ENCODE measurements at regions not wholly inside any gene's neighbourhood (a gene's known extent, or its start where the extent isn't known, plus 50 kb on each side); places are given as distances from the start of the nearest gene placed in this dataset.

DNA sequence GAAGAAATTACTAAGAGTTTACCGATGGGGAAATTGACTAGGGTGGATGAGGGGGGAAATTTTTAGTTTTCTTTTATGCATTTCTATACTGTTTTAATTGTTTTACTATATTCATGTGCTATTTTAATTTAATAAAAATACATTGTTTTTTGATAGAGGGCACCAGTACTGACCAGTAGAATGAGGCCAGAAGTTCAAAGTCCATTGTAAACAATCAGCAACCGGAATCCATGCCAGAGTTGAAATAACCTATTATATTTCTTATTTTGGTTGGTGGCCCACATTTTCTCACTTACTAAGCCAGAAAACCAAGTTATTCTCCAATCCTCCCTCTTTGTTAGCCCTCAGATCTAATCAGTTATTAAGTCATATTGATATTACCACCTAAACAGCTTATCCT lies 595.9 kb downstream of the SMARCA1 start:
- H2AFZ ChIP-seq (ENCODE audit: low read length) = no peak overlapping the region
- H3K9ac ChIP-seq (ENCODE audit: low read length) = no peak overlapping the region
- ATAC-seq (no peak), DNase-seq (no peak)
- intact Hi-C loops (cut with micrococcal nuclease) = no loop called here
- CTCF ChIA-PET = no interaction called here
- no peaks in the 10 kb centered on the region for H3K27me3 ChIP-seq (ENCODE audit: low read length)
- no peaks in the 10 kb centered on the region for H3K36me3 ChIP-seq (ENCODE audit: low read depth, low read length)
- H3K4me1 ChIP-seq (ENCODE audit: insufficient read depth, low read length) = no peaks in the 10 kb centered on the region
- no peak overlapping the region for H3K27ac ChIP-seq (ENCODE audit: low read length)
- no peaks in the 10 kb centered on the region for H3K9me2 ChIP-seq (replicated peaks; ENCODE audit: low read length)
- no TSS peak for BruUV-seq (replicated peaks)
- H4K20me1 ChIP-seq (ENCODE audit: low read length) = no peaks in the 10 kb centered on the region
- no peak overlapping the region for H3K4me3 ChIP-seq (ENCODE audit: low read length)
- POLR2A ChIA-PET (ENCODE audit: unreplicated experiment) = no interaction called here
- H3K9me3 ChIP-seq (ENCODE audit: low read length) = no peaks in the 10 kb centered on the region
- no peaks in the 10 kb centered on the region for H3K79me2 ChIP-seq (ENCODE audit: low read length)
- H3F3A ChIP-seq (ENCODE audit: low read length, unreplicated experiment) = no peaks in the 10 kb centered on the region
- H3K4me2 ChIP-seq (ENCODE audit: low read length) = no peak overlapping the region
- no peak for TF ChIP-seq EZH2 (IDR thresholded peaks at IDR 0.05; ENCODE audit: low read length, unreplicated experiment)
- TF ChIP-seq, protein P1, sequence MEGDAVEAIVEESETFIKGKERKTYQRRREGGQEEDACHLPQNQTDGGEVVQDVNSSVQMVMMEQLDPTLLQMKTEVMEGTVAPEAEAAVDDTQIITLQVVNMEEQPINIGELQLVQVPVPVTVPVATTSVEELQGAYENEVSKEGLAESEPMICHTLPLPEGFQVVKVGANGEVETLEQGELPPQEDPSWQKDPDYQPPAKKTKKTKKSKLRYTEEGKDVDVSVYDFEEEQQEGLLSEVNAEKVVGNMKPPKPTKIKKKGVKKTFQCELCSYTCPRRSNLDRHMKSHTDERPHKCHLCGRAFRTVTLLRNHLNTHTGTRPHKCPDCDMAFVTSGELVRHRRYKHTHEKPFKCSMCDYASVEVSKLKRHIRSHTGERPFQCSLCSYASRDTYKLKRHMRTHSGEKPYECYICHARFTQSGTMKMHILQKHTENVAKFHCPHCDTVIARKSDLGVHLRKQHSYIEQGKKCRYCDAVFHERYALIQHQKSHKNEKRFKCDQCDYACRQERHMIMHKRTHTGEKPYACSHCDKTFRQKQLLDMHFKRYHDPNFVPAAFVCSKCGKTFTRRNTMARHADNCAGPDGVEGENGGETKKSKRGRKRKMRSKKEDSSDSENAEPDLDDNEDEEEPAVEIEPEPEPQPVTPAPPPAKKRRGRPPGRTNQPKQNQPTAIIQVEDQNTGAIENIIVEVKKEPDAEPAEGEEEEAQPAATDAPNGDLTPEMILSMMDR (conservative IDR thresholded peaks at IDR 0.05; ENCODE audit: low read depth, low read length) = no peak
- TF ChIP-seq EZH2phosphoT487 (IDR thresholded peaks at IDR 0.05; ENCODE audit: borderline replicate concordance, low read length) = no peak

DNA sequence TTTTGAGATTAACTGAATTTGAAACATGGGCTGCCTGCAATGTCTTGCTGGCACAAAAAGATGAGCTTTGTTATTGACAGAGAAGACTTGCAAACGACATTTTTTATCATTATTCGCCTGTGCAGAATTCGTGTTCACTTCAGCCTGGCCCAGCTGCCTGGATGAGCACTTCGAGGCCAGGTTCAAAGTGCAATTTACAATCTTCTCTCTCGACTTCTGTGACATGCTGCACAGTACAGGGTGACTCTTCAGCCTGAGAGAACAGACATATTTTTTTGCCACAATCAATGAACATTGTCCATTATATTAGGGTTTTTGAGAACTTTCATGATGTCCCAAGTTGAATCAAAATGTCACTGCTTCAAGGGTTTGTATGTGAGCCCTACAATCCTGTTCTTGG lies 616.5 kb downstream of the SMARCA1 start:
- intact Hi-C loops (cut with micrococcal nuclease) = no loop called here

DNA sequence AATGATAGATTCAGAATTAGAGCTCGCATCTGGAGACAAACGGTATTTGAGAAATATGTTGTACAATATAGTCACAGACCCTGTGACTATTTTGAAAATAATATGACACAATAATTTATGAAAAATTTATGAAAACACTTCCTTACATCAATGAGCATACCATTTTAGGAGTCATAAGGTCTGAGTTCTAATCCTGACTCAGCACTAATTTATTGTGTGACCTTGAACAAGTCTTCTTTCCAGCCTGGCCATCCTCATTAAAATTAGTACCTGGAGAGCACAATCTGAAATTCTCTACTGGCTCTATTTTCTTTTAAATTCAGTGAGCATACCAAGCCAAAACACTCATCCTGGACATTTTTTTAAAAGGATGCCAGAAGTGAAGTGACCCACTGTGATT lies 622.3 kb downstream of the SMARCA1 start:
- CTCF ChIA-PET = no interaction called here
- no peak for ATAC-seq

More for the DNA sequence above, 616.5 kb downstream of the SMARCA1 start:
- no peak for TF ChIP-seq EZH2phosphoT487 (IDR thresholded peaks at IDR 0.05; ENCODE audit: borderline replicate concordance, low read length)
- TF ChIP-seq, protein P1 (conservative IDR thresholded peaks at IDR 0.05; ENCODE audit: low read depth, low read length) = no peak
- no peak for TF ChIP-seq EZH2 (IDR thresholded peaks at IDR 0.05; ENCODE audit: low read length, unreplicated experiment)
- no peak overlapping the region for H3K4me2 ChIP-seq (ENCODE audit: low read length)
- H2AFZ ChIP-seq (ENCODE audit: low read length) = no peak overlapping the region
- ChIA-PET CTCF (no interaction called here), POLR2A (ENCODE audit: unreplicated experiment) (no interaction called here)
- H3K36me3 ChIP-seq (ENCODE audit: low read depth, low read length) = no peaks in the 10 kb centered on the region
- no TSS peak for BruUV-seq (replicated peaks)
- H3K4me1 ChIP-seq (ENCODE audit: insufficient read depth, low read length) = no peaks in the 10 kb centered on the region
- H3K79me2 ChIP-seq (ENCODE audit: low read length) = no peaks in the 10 kb centered on the region
- no peaks in the 10 kb centered on the region for H4K20me1 ChIP-seq (ENCODE audit: low read length)
- no peak for ATAC-seq
- no peaks in the 10 kb centered on the region for H3K27me3 ChIP-seq (ENCODE audit: low read length)
- 0 out of 2 replicates have a peak, but pooled peaks cover 2% of the 10 kb centered on the region for H3K9me3 ChIP-seq (ENCODE audit: low read length)
- no peak for DNase-seq
- H3K9ac ChIP-seq (ENCODE audit: low read length) = no peak overlapping the region
- no peak overlapping the region for H3K27ac ChIP-seq (ENCODE audit: low read length)
- no peak overlapping the region for H3K4me3 ChIP-seq (ENCODE audit: low read length)
- H3F3A ChIP-seq (ENCODE audit: low read length, unreplicated experiment) = no peaks in the 10 kb centered on the region
- no peaks in the 10 kb centered on the region for H3K9me2 ChIP-seq (replicated peaks; ENCODE audit: low read length)

More for the DNA sequence above, 622.3 kb downstream of the SMARCA1 start:
- Histone ChIP-seq H3K9ac (ENCODE audit: low read length) (no peak overlapping the region), H3F3A (ENCODE audit: low read length, unreplicated experiment) (no peaks in the 10 kb centered on the region), H4K20me1 (ENCODE audit: low read length) (no peaks in the 10 kb centered on the region), H3K9me2 (replicated peaks; ENCODE audit: low read length) (no peaks in the 10 kb centered on the region), H3K79me2 (ENCODE audit: low read length) (no peaks in the 10 kb centered on the region), H3K27ac (ENCODE audit: low read length) (no peak overlapping the region), H3K27me3 (ENCODE audit: low read length) (no peaks in the 10 kb centered on the region), H3K4me2 (ENCODE audit: low read length) (no peak overlapping the region), H2AFZ (ENCODE audit: low read length) (no peak overlapping the region), H3K36me3 (ENCODE audit: low read depth, low read length) (no peaks in the 10 kb centered on the region), H3K4me1 (ENCODE audit: insufficient read depth, low read length) (no peaks in the 10 kb centered on the region), H3K9me3 (ENCODE audit: low read length) (no peaks in the 10 kb centered on the region), H3K4me3 (ENCODE audit: low read length) (no peak overlapping the region)
- TF ChIP-seq EZH2phosphoT487 (IDR thresholded peaks at IDR 0.05; ENCODE audit: borderline replicate concordance, low read length) (no peak), EZH2 (IDR thresholded peaks at IDR 0.05; ENCODE audit: low read length, unreplicated experiment) (no peak)
- TF ChIP-seq, protein P1 (conservative IDR thresholded peaks at IDR 0.05; ENCODE audit: low read depth, low read length) = no peak
- no TSS peak for BruUV-seq (replicated peaks)
- POLR2A ChIA-PET (ENCODE audit: unreplicated experiment) = no interaction called here
- intact Hi-C loops (cut with micrococcal nuclease) = no loop called here
- DNase-seq = no peak
